Limb (tissue), 2 donors: ENCODE measurements at regions not wholly inside any gene's neighbourhood (a gene's known extent, or its start where the extent isn't known, plus 50 kb on each side); places are given as distances from the start of the nearest gene placed in this dataset.
"Not testable (repeated sequence)": the region's sequence is repeated elsewhere in the genome, so short reads cannot be mapped to it uniquely, and the experiment has no call there.

Experiments
- DNase-seq, 2 donors: peaks; one replicate each; pipeline ENCODE4 v3.0.0-alpha.2; 2016; ENCODE audit errors: extremely low spot score in 2 of 2

DNA sequence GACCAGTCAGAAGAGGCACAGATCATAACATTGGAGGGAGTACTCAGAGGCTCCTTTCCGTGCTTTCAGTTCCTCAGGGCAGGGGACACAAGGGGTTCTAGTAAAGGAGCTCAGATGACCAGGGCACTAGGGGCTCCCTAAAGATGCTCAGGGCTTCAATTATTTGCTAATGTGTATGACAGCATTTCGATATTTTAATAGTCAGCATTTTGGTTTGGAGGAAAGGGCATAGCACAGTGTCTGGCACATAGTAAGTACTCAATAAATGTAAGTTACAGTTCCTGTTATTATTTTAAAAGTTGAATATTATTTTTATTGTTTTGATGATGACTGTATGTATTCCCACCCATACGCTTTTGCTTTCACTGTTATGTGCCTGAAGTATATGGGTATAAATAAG lies 260.0 kb downstream of the REEP3 start:
- DNase-seq, result no peak

GRCh38 chr10:63783882-63784281 lies 262.7 kb downstream of the REEP3 start:
- DNase-seq, result no peak

DNA sequence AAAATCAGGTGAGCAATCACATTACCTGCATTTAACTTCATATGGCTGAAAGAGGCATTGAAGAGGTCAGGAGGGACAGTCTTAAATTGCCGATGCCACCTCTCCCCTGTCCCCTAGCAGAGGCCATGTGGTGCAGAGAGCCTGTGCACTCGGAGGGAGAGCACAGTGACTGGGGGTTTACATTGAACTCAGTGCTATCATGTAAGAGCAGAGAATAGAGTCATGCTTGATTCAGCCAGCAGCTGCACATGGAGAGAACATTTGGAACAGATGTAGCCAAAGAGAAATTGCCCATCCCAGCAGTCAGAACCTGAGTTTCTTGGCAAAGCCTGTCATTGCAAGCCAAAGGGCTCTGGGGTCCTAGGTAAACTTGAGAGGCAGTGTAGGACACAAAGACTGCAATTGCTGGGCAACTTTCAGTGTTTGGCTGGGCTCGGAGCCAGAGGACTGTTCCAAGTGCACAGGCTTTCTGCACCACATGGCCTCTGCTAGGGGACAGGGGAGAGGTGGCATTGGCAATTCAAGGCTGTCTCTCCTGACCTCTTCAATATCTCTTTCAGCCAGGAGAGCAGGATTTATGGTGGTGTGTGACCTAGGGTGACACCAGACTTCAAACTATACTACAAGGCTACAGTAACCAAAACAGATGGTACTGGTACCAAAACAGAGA lies 267.1 kb downstream of the REEP3 start:
- DNase-seq, result no peak

DNA sequence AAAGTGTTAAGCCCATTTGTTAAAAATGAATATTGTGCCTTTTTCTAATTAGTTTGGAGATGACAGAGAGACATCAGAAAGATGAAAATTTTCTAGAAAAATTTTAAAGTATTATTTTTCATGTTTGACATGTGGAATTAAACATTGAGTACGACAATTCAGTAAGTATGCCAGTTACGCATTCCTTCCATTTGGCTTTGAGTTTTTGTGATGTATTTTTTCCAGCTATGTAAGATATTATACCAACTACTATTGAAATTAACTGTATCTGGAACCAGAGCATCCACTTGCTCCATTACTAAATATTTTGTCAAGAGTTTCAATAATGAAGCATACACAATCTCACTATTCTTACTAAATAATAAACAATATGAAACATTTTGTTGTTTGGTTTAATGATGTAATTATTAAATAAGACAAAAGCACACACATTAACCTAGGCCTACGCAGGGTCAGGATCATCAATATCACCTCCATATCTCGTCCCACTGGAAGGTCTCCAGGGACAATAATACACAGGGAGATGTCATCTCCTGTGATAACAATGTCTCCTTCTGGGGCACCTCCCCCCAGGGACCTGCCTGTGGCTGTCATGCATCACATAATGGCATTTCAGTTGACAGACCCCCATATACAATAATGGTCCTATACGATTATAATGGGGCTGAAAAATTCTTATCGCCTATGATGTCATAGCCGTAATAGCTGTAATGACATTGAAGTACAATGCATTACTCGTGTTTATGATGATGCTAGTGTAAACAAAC lies 274.1 kb downstream of the REEP3 start:
- no peak for DNase-seq

GRCh38 chr10:63798599-63799498 lies 277.6 kb downstream of the REEP3 start:
- DNase-seq, result peak; percentile 61 to 82

DNA sequence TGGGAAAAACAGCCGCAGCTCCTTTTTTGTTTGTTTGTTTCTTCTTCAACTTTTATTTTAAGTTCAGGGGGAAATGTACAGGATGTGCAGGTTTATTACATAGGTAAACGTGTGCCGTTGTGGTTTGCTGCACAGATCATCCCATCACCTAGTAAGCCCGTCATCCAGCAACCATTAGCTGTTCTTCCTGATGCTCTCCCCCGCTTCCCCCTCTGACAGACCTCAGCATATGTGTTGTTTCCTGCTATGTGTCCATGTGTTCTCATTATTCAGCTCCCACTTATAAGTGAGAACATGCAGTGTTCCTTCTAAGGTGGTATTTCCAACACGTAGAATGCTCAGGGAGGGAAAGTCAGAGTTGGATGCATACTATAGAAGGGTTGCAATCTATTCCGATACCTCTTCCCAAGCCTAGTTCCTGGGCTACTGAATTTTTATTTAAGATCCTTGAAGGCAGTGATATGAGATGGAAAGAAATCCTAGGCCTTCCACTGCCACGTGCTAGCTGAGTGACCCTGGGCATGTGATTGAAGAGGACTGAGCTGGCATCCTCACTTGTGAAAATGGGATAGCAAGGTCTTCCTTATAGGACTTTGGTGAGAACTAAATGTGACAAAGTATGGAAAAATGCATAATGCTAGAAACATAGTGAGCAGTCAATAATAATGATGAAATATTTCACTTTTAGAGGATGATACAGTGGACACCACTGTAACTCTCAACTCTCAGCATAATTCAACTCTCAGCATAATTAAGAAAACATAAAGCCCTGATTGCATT lies 278.5 kb downstream of the REEP3 start:
- DNase-seq, result no peak

DNA sequence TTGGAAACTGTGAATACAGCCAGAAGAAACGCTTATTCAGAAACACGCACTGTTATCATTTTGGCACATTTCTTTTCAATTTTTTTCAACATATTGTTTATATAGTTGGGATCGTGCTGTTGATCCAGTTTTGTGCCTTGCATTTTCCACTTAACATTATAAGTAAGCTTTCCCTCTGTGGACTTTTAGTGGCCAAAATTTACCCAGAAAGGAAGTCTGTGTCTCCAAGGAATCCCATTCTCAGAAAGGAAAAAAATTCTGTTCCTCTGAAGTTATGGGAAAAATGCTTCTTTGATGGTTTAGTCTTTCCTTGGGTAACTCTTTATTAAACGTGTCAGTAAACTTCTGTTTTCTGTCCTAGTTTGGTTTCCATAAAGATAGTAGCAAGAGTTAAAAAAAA lies 280.0 kb downstream of the REEP3 start:
- DNase-seq, result peak in 1 of 2 donors; percentile 21

DNA sequence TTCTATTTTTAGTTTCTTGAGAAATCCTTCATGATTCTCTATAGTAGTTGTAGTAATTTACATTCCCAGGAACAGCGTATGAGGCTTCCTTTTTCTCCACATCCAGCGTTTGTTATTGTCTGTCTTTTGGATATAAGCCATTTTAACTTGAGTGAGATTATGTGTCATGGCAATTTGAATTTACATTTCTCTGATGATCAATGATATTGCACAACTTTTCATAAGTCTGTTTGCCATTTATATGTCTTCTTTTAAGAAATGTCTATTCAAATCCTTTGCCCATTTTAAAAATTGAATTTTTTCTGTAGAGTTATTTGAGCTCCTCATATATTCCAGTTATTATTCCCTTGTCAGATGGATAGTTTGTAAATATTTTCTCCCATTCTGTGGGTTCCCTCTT lies 285.1 kb downstream of the REEP3 start:
- DNase-seq, result no peak

- DNase-seq, result no peak
These were observed 291.3 kb downstream of the REEP3 start for GRCh38 chr10:63812501-63812900.

DNA sequence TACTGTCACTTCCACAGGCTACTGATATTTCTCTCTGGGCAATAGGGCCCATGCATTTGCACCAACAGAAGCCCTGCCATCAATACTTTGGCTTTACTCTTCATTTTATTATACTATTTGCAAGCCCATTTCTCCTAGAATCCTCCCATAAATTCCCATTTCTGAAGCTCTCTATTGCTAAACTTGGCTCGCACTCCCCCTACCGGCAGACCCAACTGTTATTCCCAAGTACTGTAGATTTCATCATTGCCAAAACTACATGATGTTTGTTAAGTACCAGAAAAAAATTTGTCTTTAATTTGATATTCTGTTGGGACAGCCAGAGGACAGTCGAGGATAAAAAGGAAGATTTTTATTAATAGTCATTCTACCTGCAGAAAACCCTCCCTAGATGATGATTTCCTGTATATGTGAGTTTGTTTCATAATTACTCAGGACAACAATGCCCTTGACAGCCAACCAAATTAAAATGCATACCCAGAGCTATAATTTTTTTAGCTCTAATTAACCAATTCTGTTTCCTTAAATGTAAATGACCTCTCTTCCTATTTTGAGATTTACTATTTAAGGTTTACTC lies 298.6 kb downstream of the REEP3 start:
- DNase-seq, result peak; percentile 64 to 80

GRCh38 chr10:63822496-63822895 lies 301.3 kb downstream of the REEP3 start:
- no peak for DNase-seq

GRCh38 chr10:63825111-63825510 lies 303.9 kb downstream of the REEP3 start:
- DNase-seq, result no peak

DNA sequence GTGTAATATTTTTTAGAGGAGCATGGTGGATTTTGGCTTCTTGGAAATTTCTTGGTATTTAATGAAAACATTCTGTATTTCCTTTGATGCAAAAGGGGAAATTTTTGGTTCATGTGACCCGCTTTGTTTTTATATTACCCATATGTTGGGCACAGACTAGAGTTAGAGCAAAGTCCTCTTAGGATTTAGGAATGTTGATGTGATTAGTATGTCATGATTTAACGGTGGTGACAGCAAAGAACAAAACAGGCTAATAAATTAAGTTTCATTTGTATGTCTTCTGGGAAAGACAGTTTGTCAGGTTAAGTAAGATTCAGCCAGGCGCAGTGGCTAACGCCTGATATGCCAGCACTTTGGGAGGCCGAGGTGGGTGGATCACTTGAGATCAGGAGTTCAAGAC lies 304.6 kb downstream of the REEP3 start:
- DNase-seq, result no peak

DNA sequence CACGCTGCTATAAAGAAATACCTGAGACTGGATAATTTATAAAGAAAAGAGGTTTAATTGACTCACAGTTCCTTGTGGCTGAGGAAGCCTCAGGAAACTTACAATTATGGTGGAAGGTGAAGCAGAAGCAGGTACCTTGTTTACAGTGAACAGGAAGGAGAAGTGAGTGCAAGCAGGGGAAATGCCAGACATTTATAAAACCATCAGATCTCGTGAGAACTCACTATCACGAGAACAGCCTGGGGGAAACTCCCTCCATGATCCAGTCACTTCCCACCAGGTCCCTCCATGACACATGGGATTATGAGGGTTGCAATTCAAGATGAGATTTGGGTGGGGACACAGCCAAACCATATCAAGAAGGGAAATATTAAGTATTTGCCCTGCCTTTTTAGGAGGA lies 305.8 kb downstream of the REEP3 start:
- DNase-seq, result not testable (repeated sequence)

GRCh38 chr10:63829020-63829419 lies 307.8 kb downstream of the REEP3 start:
- DNase-seq, result no peak

- DNase-seq, result no peak
These were observed 308.5 kb downstream of the REEP3 start for GRCh38 chr10:63829573-63830149.

DNA sequence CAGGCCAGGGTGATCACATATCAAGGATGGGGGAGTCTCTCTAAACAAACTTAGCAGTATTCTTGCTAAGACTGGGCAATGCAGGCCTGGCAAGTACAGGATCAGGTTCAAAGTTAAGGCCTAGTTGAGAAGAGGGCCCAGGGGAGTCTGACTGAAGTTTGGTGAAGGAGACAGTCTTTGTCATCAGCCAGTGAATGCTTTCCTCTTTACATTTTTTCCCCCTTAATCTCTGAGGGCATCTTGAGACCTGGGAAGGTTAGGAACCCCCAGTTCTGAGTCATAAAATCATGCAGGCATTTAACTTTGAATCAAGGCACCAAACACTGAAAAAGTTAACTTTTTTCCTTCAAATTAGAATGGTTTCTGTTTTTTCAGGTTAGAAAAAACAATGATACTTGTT lies 311.5 kb downstream of the REEP3 start:
- DNase-seq, result no peak

DNA sequence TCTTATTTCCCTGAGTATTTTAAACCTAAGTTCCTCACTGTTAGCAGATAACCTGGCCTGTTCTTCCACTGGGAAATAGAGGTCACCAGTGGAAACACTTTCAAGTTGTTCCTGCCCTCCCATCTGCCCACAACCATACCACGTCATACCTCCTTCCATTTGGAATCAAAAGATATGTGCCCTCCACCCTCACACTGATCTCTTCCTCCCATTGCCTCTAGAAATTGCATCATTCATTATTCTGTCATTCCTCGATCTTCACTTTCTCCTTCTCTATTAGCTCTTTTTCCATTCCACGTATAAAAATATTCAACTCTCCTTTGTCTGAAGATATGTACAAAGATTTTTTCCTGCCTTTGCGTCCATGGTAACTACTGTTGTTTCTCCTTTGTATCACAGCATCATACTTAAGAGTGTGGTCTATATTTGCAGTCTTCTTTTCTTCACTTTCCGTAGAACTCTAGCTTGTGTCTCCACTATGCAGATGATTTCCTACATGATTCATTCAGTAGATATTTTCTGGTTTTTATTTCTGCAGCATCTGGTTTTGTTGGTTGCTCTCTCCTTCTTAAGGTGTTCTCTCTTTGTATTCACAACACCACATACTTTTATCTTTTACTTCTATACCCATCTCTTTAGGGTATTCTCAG lies 312.3 kb downstream of the REEP3 start:
- no peak for DNase-seq

- DNase-seq, result no peak
These were observed 315.7 kb downstream of the REEP3 start for GRCh38 chr10:63836666-63837442.
